Spleen (tissue), 11 donors: ENCODE measurements at regions not wholly inside any gene's neighbourhood (a gene's known extent, or its start where the extent isn't known, plus 50 kb on each side); places are given as distances from the start of the nearest gene placed in this dataset.

ENCODE experiments used
- DNase-seq: peaks from one replicate; pipeline ENCODE4 v3.0.0-alpha.2; 2020
- H3K27ac ChIP-seq, 8 donors: fragments of 200-600 bp; sonication (generic) in 7 of 8; 1 replicate in 4 of 8; 2 replicates in 4 of 8; pipeline versions ENCODE4 v1.5.0 to v1.8.0; 2016 to 2021; ENCODE audit warnings: inconsistent platforms in 4 of 8, mild to moderate bottlenecking in 4 of 8, moderate library complexity in 1 of 8
- H3K27me3 ChIP-seq, 7 donors: fragments of 200-600 bp; sonication (generic) in 6 of 7; replicated peaks in 1 of 7; 1 replicate in 4 of 7; 2 replicates in 3 of 7; pipeline versions ENCODE4 v1.5.0 to v1.8.0; 2016 to 2021; ENCODE audit warnings: inconsistent platforms in 3 of 7, mild to moderate bottlenecking in 1 of 7
- H3K36me3 ChIP-seq, 6 donors: fragments of 200-600 bp; sonication (generic) in 5 of 6; 1 replicate in 4 of 6; 2 replicates in 2 of 6; pipeline versions ENCODE4 v1.5.0 to v1.8.0; 2016 to 2021; ENCODE audit warnings: inconsistent platforms in 2 of 6
- H3K4me1 ChIP-seq, 6 donors: fragments of 200-600 bp; sonication (generic) in 5 of 6; 1 replicate in 3 of 6; 2 replicates in 3 of 6; pipeline versions ENCODE4 v1.5.0 to v1.8.0; 2016 to 2021; ENCODE audit warnings: inconsistent platforms in 3 of 6
- H3K4me3 ChIP-seq, 8 donors: fragments of 200-600 bp; sonication (generic) in 7 of 8; 1 replicate in 4 of 8; 2 replicates in 4 of 8; pipeline versions ENCODE4 v1.5.0 to v1.8.0; 2016 to 2021; ENCODE audit warnings: inconsistent platforms in 4 of 8, mild to moderate bottlenecking in 4 of 8, moderate library complexity in 2 of 8
- H3K9me3 ChIP-seq, 8 donors: fragments of 200-600 bp; sonication (generic) in 7 of 8; 1 replicate in 4 of 8; 2 replicates in 4 of 8; pipeline versions ENCODE4 v1.5.0 to v1.8.0; 2016 to 2021; ENCODE audit warnings: inconsistent platforms in 4 of 8
- CTCF ChIP-seq, 11 experiments: fragments of 200-600 bp in 7 of 11; fragments of 450-650 bp in 4 of 11; sonication (generic) in 4 of 11; IDR thresholded peaks in 8 of 11; conservative IDR thresholded peaks in 3 of 11; 1 replicate in 7 of 11; 2 replicates in 4 of 11; pipeline versions ENCODE4 v1.4.0 to v1.8.0; 2016 to 2021; ENCODE audit warnings: antibody characterized with exemption in 11 of 11, inconsistent platforms in 4 of 11, mild to moderate bottlenecking in 1 of 11
- POLR2A ChIP-seq, 3 donors: fragments of 450-650 bp; IDR thresholded peaks; one replicate each; pipeline ENCODE4 v1.5.1; 2017; ENCODE audit warnings: antibody characterized with exemption in 3 of 3, mild to moderate bottlenecking in 1 of 3
- POLR2AphosphoS5 ChIP-seq, 3 donors: sonication (generic); formaldehyde crosslinking; IDR thresholded peaks; one replicate each; pipeline ENCODE4 v1.5.1; 2017; ENCODE audit warnings: antibody characterized with exemption in 3 of 3
- WGBS, 5 donors: extraction: QIAGEN DNeasy Blood & Tissue Kit in 3 of 5; methylation state at CpG; one replicate each; pipeline versions ENCODE4 v1.1.5 to v1.1.7; 2013 to 2018; 5-methylcytosine and 5-hydroxymethylcytosine counted together
- intact Hi-C: fragments of 100-400 bp; cut with DNase I; formaldehyde crosslinking; loops from one replicate; pipeline ENCODE4 v1.15.0; 2023; ENCODE audit warnings: low total_unique reads
- donor health status: healthy with polysubstance abuse.
- donor health status: DM: no; HTN: no; CAD: no; lungs with moderate emphysema.
- donor health status: DM: no; HTN: no; CAD: no.
- donor health status: Bipolar disorder and iron deficiency.
- donor health status: healthy.
- donor health status: DM: no; HTN: no; CAD: no.
- donor health status: DM: yes; HTN: yes; CAD: no.

GRCh38 chr4:65096630-65097029 lies 573.7 kb downstream of the EPHA5 start:
- Histone ChIP-seq H3K36me3 (no peaks in the 10 kb centered on the region), H3K9me3 (peaks cover 0 to 16% (median 2%) of the 10 kb centered on the region in 8 donors), H3K4me1 (no peaks in the 10 kb centered on the region), H3K4me3 (no peak overlapping the region), H3K27me3 (no peaks in the 10 kb centered on the region), H3K27ac (no peak overlapping the region)
- DNase-seq: no peak
- WGBS, 5 donors: 36 to 72% (median 43%) methylated on average over 1 of the region's 1 CpG
- intact Hi-C loops: no loop called here
- TF ChIP-seq POLR2A (IDR thresholded peaks at IDR 0.05): no peak
- no peak for TF ChIP-seq POLR2AphosphoS5 (IDR thresholded peaks at IDR 0.05)
- TF ChIP-seq CTCF (IDR thresholded peaks at IDR 0.05 in 8 of 11, conservative IDR thresholded peaks at IDR 0.05 in 3 of 11): no peak

GRCh38 chr4:65089666-65090065 lies 580.6 kb downstream of the EPHA5 start:
- intact Hi-C loops: no loop called here
- Histone ChIP-seq H3K36me3 (no peaks in the 10 kb centered on the region), H3K9me3 (peaks cover 0 to 10% (median under 1%) of the 10 kb centered on the region in 8 donors), H3K27me3 (no peaks in the 10 kb centered on the region), H3K4me1 (no peaks in the 10 kb centered on the region), H3K4me3 (no peak overlapping the region), H3K27ac (no peak overlapping the region)
- no peak for DNase-seq
- TF ChIP-seq POLR2A (IDR thresholded peaks at IDR 0.05) (no peak), POLR2AphosphoS5 (IDR thresholded peaks at IDR 0.05) (no peak)

DNA sequence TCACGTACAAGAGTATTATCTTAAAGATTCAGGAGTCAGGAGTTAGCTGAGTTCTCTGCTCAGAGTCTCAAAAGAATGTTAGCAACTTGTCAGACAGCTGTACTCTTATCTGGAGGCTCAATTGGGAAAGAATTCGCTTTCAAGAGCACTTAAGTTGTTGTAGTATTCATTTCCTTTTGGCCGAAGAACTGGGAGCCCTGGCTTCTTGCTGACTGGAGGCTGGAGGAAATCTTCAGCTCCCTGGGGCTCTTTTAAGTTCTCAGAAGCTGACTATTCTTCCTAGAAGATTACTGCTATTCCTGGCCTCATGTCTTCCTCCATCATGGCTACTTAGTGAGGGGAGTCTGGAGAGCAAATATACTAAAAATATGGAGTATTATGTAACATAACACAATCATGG lies 587.2 kb downstream of the EPHA5 start:
- no peak for TF ChIP-seq CTCF (IDR thresholded peaks at IDR 0.05 in 8 of 11, conservative IDR thresholded peaks at IDR 0.05 in 3 of 11)
- TF ChIP-seq POLR2A (IDR thresholded peaks at IDR 0.05): no peak
- no peak for TF ChIP-seq POLR2AphosphoS5 (IDR thresholded peaks at IDR 0.05)
- no peaks in the 10 kb centered on the region for H3K36me3 ChIP-seq
- H3K4me3 ChIP-seq: no peak overlapping the region
- whole genome bisulfite sequencing, 5 donors: 37 to 62% (median 51%) methylated on average over 3 of the region's 3 CpGs
- DNase-seq: no peak
- H3K27me3 ChIP-seq: no peaks in the 10 kb centered on the region
- peaks cover 0 to 12% (median 0%) of the 10 kb centered on the region in 8 donors for H3K9me3 ChIP-seq
- H3K27ac ChIP-seq: no peak overlapping the region
- H3K4me1 ChIP-seq: no peaks in the 10 kb centered on the region
- intact Hi-C loops: no loop called here

DNA sequence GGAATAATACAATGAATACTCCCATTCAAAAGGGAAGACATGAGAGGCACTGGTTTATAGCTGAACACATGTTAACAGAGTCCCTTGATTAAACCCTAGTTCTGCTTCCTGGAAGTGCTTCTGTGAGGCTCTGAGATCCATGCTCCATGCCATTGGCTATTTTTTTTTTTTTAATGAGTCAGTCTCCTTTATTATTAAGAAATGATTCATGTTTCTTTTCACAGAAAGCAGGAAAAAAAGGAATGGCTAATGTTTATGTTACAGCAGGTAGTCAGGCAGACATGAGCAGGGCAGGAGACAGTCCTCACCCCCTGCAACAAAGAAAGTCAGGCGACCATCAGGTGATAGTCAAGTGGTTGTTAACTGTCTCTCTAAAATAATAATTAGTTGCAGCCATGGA lies 598.7 kb downstream of the EPHA5 start:
- Histone ChIP-seq H3K27me3 (no peaks in the 10 kb centered on the region), H3K9me3 (peaks cover 0 to 7% (median 1%) of the 10 kb centered on the region in 8 donors), H3K4me1 (no peaks in the 10 kb centered on the region), H3K36me3 (no peaks in the 10 kb centered on the region), H3K27ac (no peak overlapping the region), H3K4me3 (no peak overlapping the region)
- intact Hi-C loops: no loop called here
- WGBS, 5 donors: 71 to 87% (median 81%) methylated on average over 1 of the region's 1 CpG
- no peak for DNase-seq
- TF ChIP-seq POLR2A (IDR thresholded peaks at IDR 0.05) (no peak), CTCF (IDR thresholded peaks at IDR 0.05 in 8 of 11, conservative IDR thresholded peaks at IDR 0.05 in 3 of 11) (no peak), POLR2AphosphoS5 (IDR thresholded peaks at IDR 0.05) (no peak)

DNA sequence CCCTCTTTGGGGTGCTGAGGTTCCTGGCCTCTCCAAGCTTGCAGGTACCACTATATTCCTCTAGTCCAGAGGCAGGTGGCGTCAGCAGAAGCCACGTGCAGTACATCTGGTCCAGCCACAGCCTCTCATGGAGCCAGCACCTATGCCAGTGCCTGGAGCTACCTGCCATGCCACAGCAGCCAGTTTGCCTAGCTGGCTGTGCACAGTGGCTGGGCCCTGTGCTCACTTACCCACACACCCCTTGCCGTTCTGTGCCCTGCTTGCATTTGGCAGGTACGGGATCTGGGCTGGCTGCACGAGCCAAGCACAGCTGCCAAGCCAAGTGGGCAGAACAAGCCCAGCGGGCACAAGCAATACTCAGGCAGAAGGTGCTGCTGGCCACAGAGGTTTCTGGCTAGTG lies 601.1 kb downstream of the EPHA5 start:
- Histone ChIP-seq H3K4me1 (no peaks in the 10 kb centered on the region), H3K4me3 (no peak overlapping the region), H3K27ac (no peak overlapping the region), H3K36me3 (no peaks in the 10 kb centered on the region), H3K9me3 (peaks cover 0 to 3% (median 0%) of the 10 kb centered on the region in 8 donors), H3K27me3 (no peaks in the 10 kb centered on the region)
- DNase-seq: peak; percentile 62
- 61 to 72% (median 65%) methylated on average over 3 to 6 of the region's 6 CpGs for WGBS, 5 donors
- TF ChIP-seq POLR2AphosphoS5 (IDR thresholded peaks at IDR 0.05) (no peak), POLR2A (IDR thresholded peaks at IDR 0.05) (no peak)
- intact Hi-C loops: no loop called here
